ENCODE measurements at regions not wholly inside any gene's neighbourhood (a gene's known extent, or its start where the extent isn't known, plus 50 kb on each side); places are given as distances from the start of the nearest gene placed in this dataset.

- dilution Hi-C loops (cut with MboI; ENCODE audit: extremely low pct_ligation_motif_present, low sequenced_read_pairs), result no loop called here
- TF ChIP-seq MAX (IDR thresholded peaks at IDR 0.05; ENCODE audit: insufficient read depth, insufficient read length) (no peak), FOS (IDR thresholded peaks at IDR 0.05; ENCODE audit: borderline replicate concordance, insufficient read depth, low read length) (no peak), POLR2AphosphoS5 (IDR thresholded peaks at IDR 0.05; ENCODE audit: insufficient read depth, low read depth, low read length) (no peak), EZH2 (IDR thresholded peaks at IDR 0.05; ENCODE audit: borderline replicate concordance, low read depth, low read length, severe bottlenecking) (no peak), POLR2A (IDR thresholded peaks at IDR 0.05; ENCODE audit: low read depth, low read length) (no peak), CTCF (IDR thresholded peaks at IDR 0.05; ENCODE audit: extremely low read depth in 1 of 2, insufficient read depth in 1 of 2, low read depth in 1 of 2, low read length in 2 of 2) (no peak), JUN (IDR thresholded peaks at IDR 0.05; ENCODE audit: borderline replicate concordance, insufficient read depth, insufficient read length, low read depth) (no peak), MYC (IDR thresholded peaks at IDR 0.05; ENCODE audit: low read depth, low read length) (no peak), GATA2 (IDR thresholded peaks at IDR 0.05; ENCODE audit: insufficient read depth, insufficient read length, low read depth, low read length) (no peak)
- H3K9ac ChIP-seq (replicated peaks; ENCODE audit: extremely low read depth, insufficient read depth, low read length), result no peak overlapping the region
- FAIRE-seq, result no peak
- H4K20me1 ChIP-seq (replicated peaks; ENCODE audit: control insufficient read depth, extremely low read depth, insufficient read depth, low read length), result no peaks in the 10 kb centered on the region
- no peak overlapping the region for H3K4me3 ChIP-seq (replicated peaks in 1 of 3; ENCODE audit: insufficient read depth in 1 of 3, low read depth in 1 of 3, low read length in 3 of 3)
- no peaks in the 10 kb centered on the region for H3K79me2 ChIP-seq (ENCODE audit: control insufficient read depth, insufficient read depth, low read length)
- H3K27me3 ChIP-seq (ENCODE audit: control insufficient read depth in 2 of 2, insufficient read depth in 2 of 2, low read length in 2 of 2), result no peaks in the 10 kb centered on the region
- no peaks in the 10 kb centered on the region for H3K4me1 ChIP-seq (ENCODE audit: control insufficient read depth, extremely low read depth, insufficient read depth, low read length)
- H3K9me3 ChIP-seq (replicated peaks; ENCODE audit: control insufficient read depth, insufficient read depth, low read length), result no peaks in the 10 kb centered on the region
- no peak overlapping the region for H2AFZ ChIP-seq (ENCODE audit: low read depth, low read length)
- H3K36me3 ChIP-seq (ENCODE audit: control insufficient read depth in 2 of 2, extremely low read depth in 1 of 2, insufficient read depth in 2 of 2, low read length in 2 of 2), result no peaks in the 10 kb centered on the region
- BruUV-seq (replicated peaks), result no TSS peak
- no peaks in the 10 kb centered on the region for H3K9me1 ChIP-seq (replicated peaks; ENCODE audit: control insufficient read depth, extremely low read depth, insufficient read depth, low read length)
- intact Hi-C loops (cut with micrococcal nuclease), result no loop called here
- H3K4me2 ChIP-seq (ENCODE audit: insufficient read depth, low read length), result no peak overlapping the region
- no peak for DNase-seq (ENCODE audit: low read depth, low spot score)
- ChIA-PET POLR2A (no interaction called here), CTCF (interaction anchor here (1.0 kb wide), 1 partner anchor 31 kb away, joined by 3 read pairs; no protein-coding TSS in a partner anchor)
- no peak overlapping the region for H3K27ac ChIP-seq (ENCODE audit: insufficient read depth, low read depth, low read length)
Measured at GRCh38 chr5:92887254-92887653, 693.8 kb downstream of the NR2F1-AS1 start.

All from endothelial cell of umbilical vein (primary cell).